ENCODE measurements at regions not wholly inside any gene's neighbourhood (a gene's known extent, or its start where the extent isn't known, plus 50 kb on each side); places are given as distances from the start of the nearest gene placed in this dataset.

- TF ChIP-seq FOS (IDR thresholded peaks at IDR 0.05; ENCODE audit: borderline replicate concordance, insufficient read depth, low read length) (no peak), EZH2 (IDR thresholded peaks at IDR 0.05; ENCODE audit: borderline replicate concordance, low read depth, low read length, severe bottlenecking) (no peak), POLR2A (IDR thresholded peaks at IDR 0.05; ENCODE audit: low read depth, low read length) (no peak)
- TF ChIP-seq, protein P1, sequence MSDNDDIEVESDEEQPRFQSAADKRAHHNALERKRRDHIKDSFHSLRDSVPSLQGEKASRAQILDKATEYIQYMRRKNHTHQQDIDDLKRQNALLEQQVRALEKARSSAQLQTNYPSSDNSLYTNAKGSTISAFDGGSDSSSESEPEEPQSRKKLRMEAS (IDR thresholded peaks at IDR 0.05; ENCODE audit: insufficient read depth, insufficient read length), result no peak
- TF ChIP-seq, protein P2, sequence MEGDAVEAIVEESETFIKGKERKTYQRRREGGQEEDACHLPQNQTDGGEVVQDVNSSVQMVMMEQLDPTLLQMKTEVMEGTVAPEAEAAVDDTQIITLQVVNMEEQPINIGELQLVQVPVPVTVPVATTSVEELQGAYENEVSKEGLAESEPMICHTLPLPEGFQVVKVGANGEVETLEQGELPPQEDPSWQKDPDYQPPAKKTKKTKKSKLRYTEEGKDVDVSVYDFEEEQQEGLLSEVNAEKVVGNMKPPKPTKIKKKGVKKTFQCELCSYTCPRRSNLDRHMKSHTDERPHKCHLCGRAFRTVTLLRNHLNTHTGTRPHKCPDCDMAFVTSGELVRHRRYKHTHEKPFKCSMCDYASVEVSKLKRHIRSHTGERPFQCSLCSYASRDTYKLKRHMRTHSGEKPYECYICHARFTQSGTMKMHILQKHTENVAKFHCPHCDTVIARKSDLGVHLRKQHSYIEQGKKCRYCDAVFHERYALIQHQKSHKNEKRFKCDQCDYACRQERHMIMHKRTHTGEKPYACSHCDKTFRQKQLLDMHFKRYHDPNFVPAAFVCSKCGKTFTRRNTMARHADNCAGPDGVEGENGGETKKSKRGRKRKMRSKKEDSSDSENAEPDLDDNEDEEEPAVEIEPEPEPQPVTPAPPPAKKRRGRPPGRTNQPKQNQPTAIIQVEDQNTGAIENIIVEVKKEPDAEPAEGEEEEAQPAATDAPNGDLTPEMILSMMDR (IDR thresholded peaks at IDR 0.05; ENCODE audit: extremely low read depth in 1 of 2, insufficient read depth in 1 of 2, low read depth in 1 of 2, low read length in 2 of 2), result no peak
These were observed 91.0 kb upstream of the NFE2L3 start for GRCh38 chr7:26060733-26061677.
